HUES48 (cell line): ENCODE measurements at regions not wholly inside any gene's neighbourhood (a gene's known extent, or its start where the extent isn't known, plus 50 kb on each side); places are given as distances from the start of the nearest gene placed in this dataset.

Experiments
- H3K27ac ChIP-seq: one replicate; pipeline ENCODE4 v1.7.0; 2013; ENCODE audit warnings: low read depth, low read length, inconsistent platforms
- H3K27me3 ChIP-seq: 2 replicates; pipeline ENCODE4 v1.6.1; 2013; ENCODE audit warnings: mild to moderate bottlenecking, low read length; ENCODE audit not compliant: control insufficient read depth, insufficient read depth
- H3K36me3 ChIP-seq: 2 replicates; pipeline ENCODE4 v1.6.1; 2013; ENCODE audit warnings: low read length; ENCODE audit not compliant: control insufficient read depth, insufficient read depth
- H3K4me1 ChIP-seq: 2 replicates; pipeline ENCODE4 v1.6.1; 2013; ENCODE audit warnings: mild to moderate bottlenecking, low read length; ENCODE audit not compliant: control insufficient read depth, insufficient read depth
- H3K4me3 ChIP-seq: 2 replicates; pipeline ENCODE4 v1.5.1; 2013; ENCODE audit warnings: mild to moderate bottlenecking, low read depth, low read length
- H3K9ac ChIP-seq: 2 replicates; pipeline ENCODE4 v1.6.1; 2013; ENCODE audit warnings: mild to moderate bottlenecking, low read depth, low read length, moderate library complexity
- H3K9me3 ChIP-seq: 2 replicates; pipeline ENCODE4 v1.6.1; 2013; ENCODE audit warnings: low read length; ENCODE audit not compliant: control insufficient read depth, insufficient read depth

- Histone ChIP-seq H3K4me3 (no peak overlapping the region), H3K27ac (no peak overlapping the region), H3K9me3 (no peaks in the 10 kb centered on the region), H3K27me3 (no peaks in the 10 kb centered on the region), H3K36me3 (no peaks in the 10 kb centered on the region), H3K9ac (no peak overlapping the region), H3K4me1 (no peaks in the 10 kb centered on the region)
Observed at GRCh38 chr5:163622799-163623198, 117.4 kb downstream of the MAT2B start.

- Histone ChIP-seq H3K9ac (no peak overlapping the region), H3K36me3 (no peaks in the 10 kb centered on the region), H3K27me3 (no peaks in the 10 kb centered on the region), H3K4me1 (no peaks in the 10 kb centered on the region), H3K27ac (no peak overlapping the region), H3K4me3 (no peak overlapping the region), H3K9me3 (no peaks in the 10 kb centered on the region)
Observed at GRCh38 chr5:163623524-163623923, 118.1 kb downstream of the MAT2B start.

- H3K9ac ChIP-seq, result no peak overlapping the region
- H3K4me3 ChIP-seq, result no peak overlapping the region
- no peak overlapping the region for H3K27ac ChIP-seq
- H3K36me3 ChIP-seq, result no peaks in the 10 kb centered on the region
- no peaks in the 10 kb centered on the region for H3K9me3 ChIP-seq
- no peaks in the 10 kb centered on the region for H3K4me1 ChIP-seq
- H3K27me3 ChIP-seq, result no peaks in the 10 kb centered on the region
Observed at GRCh38 chr5:163623986-163624385, 118.6 kb downstream of the MAT2B start.

GRCh38 chr5:163624431-163624830 lies 119.0 kb downstream of the MAT2B start:
- no peak overlapping the region for H3K4me3 ChIP-seq
- no peaks in the 10 kb centered on the region for H3K36me3 ChIP-seq
- H3K27me3 ChIP-seq, result no peaks in the 10 kb centered on the region
- H3K4me1 ChIP-seq, result no peaks in the 10 kb centered on the region
- H3K27ac ChIP-seq, result no peak overlapping the region
- no peaks in the 10 kb centered on the region for H3K9me3 ChIP-seq
- no peak overlapping the region for H3K9ac ChIP-seq

GRCh38 chr5:163626904-163627434 lies 121.5 kb downstream of the MAT2B start:
- Histone ChIP-seq H3K4me1 (no peaks in the 10 kb centered on the region), H3K27ac (no peak overlapping the region), H3K9me3 (no peaks in the 10 kb centered on the region), H3K36me3 (no peaks in the 10 kb centered on the region), H3K27me3 (no peaks in the 10 kb centered on the region), H3K9ac (no peak overlapping the region), H3K4me3 (no peak overlapping the region)

- H3K9ac ChIP-seq, result no peak overlapping the region
- H3K4me3 ChIP-seq, result no peak overlapping the region
- H3K27ac ChIP-seq, result no peak overlapping the region
- no peaks in the 10 kb centered on the region for H3K36me3 ChIP-seq
- H3K9me3 ChIP-seq, result no peaks in the 10 kb centered on the region
- no peaks in the 10 kb centered on the region for H3K4me1 ChIP-seq
- no peaks in the 10 kb centered on the region for H3K27me3 ChIP-seq
Observed at GRCh38 chr5:163631856-163632255, 126.4 kb downstream of the MAT2B start.

GRCh38 chr5:163633926-163634460 lies 128.6 kb downstream of the MAT2B start:
- H3K4me1 ChIP-seq, result no peaks in the 10 kb centered on the region

GRCh38 chr5:163635631-163636030 lies 130.2 kb downstream of the MAT2B start:
- Histone ChIP-seq H3K9me3 (no peaks in the 10 kb centered on the region), H3K4me3 (no peak overlapping the region), H3K36me3 (no peaks in the 10 kb centered on the region), H3K4me1 (no peaks in the 10 kb centered on the region), H3K9ac (no peak overlapping the region), H3K27me3 (no peaks in the 10 kb centered on the region), H3K27ac (no peak overlapping the region)

More at GRCh38 chr5:163633926-163634460, 128.6 kb downstream of the MAT2B start:
- H3K27me3 ChIP-seq, result no peaks in the 10 kb centered on the region
- H3K9me3 ChIP-seq, result no peaks in the 10 kb centered on the region
- H3K36me3 ChIP-seq, result no peaks in the 10 kb centered on the region
- H3K9ac ChIP-seq, result no peak overlapping the region
- no peak overlapping the region for H3K4me3 ChIP-seq
- H3K27ac ChIP-seq, result no peak overlapping the region

- Histone ChIP-seq H3K9me3 (no peaks in the 10 kb centered on the region), H3K4me1 (no peaks in the 10 kb centered on the region), H3K27ac (no peak overlapping the region), H3K4me3 (no peak overlapping the region), H3K27me3 (no peaks in the 10 kb centered on the region), H3K9ac (no peak overlapping the region), H3K36me3 (no peaks in the 10 kb centered on the region)
Observed at GRCh38 chr5:163642904-163643303, 137.5 kb downstream of the MAT2B start.

GRCh38 chr5:163645421-163646416 lies 140.3 kb downstream of the MAT2B start:
- H3K36me3 ChIP-seq, result no peaks in the 10 kb centered on the region
- H3K9ac ChIP-seq, result no peak overlapping the region
- H3K27ac ChIP-seq, result no peak overlapping the region
- no peak overlapping the region for H3K4me3 ChIP-seq
- no peaks in the 10 kb centered on the region for H3K9me3 ChIP-seq
- H3K4me1 ChIP-seq, result no peaks in the 10 kb centered on the region
- no peaks in the 10 kb centered on the region for H3K27me3 ChIP-seq

- Histone ChIP-seq H3K36me3 (no peaks in the 10 kb centered on the region), H3K4me3 (no peak overlapping the region), H3K27ac (no peak overlapping the region), H3K9ac (no peak overlapping the region), H3K27me3 (no peaks in the 10 kb centered on the region), H3K4me1 (no peaks in the 10 kb centered on the region), H3K9me3 (no peaks in the 10 kb centered on the region)
Observed at GRCh38 chr5:163649514-163649913, 144.1 kb downstream of the MAT2B start.
